Smooth muscle cell (in vitro differentiated cells): ENCODE measurements at regions not wholly inside any gene's neighbourhood (a gene's known extent, or its start where the extent isn't known, plus 50 kb on each side); places are given as distances from the start of the nearest gene placed in this dataset.

Experiments
- DNase-seq: peaks from one replicate; lab custom pipeline; 2025; ENCODE audit not compliant: unreplicated experiment; lab: John Stamatoyannopoulos, UW
- H2AFZ ChIP-seq: fragments of 200-600 bp; sonication (generic); 2 replicates; pipeline ENCODE4 v1.6.0; 2016; ENCODE audit warnings: antibody characterized with exemption, low read depth, mild to moderate bottlenecking
- H3F3A ChIP-seq: fragments of 200-600 bp; sonication (generic); 2 replicates; pipeline ENCODE4 v1.6.0; 2017; ENCODE audit warnings: antibody characterized with exemption, low read depth
- H3K27ac ChIP-seq: fragments of 200-600 bp; sonication (generic); 2 replicates; pipeline ENCODE4 v1.5.1; 2016; ENCODE audit warnings: low read depth, mild to moderate bottlenecking
- H3K27me3 ChIP-seq: fragments of 200-600 bp; sonication (generic); 2 replicates; pipeline ENCODE4 v1.6.1; 2016; ENCODE audit warnings: low read depth, mild to moderate bottlenecking
- H3K36me3 ChIP-seq: fragments of 200-600 bp; sonication (generic); 2 replicates; pipeline ENCODE4 v1.5.1; 2016; ENCODE audit warnings: low read depth
- H3K4me1 ChIP-seq: fragments of 200-600 bp; sonication (generic); 2 replicates; pipeline ENCODE4 v1.5.1; 2016; ENCODE audit warnings: low read depth
- H3K4me2 ChIP-seq: fragments of 200-600 bp; sonication (generic); 2 replicates; pipeline ENCODE4 v1.6.0; 2016; ENCODE audit warnings: mild to moderate bottlenecking
- H3K4me3 ChIP-seq: fragments of 200-600 bp; sonication (generic); 2 replicates; pipeline ENCODE4 v1.5.1; 2016; ENCODE audit warnings: mild to moderate bottlenecking
- H3K79me2 ChIP-seq: fragments of 200-600 bp; sonication (generic); 2 replicates; pipeline ENCODE4 v1.6.0; 2016; ENCODE audit warnings: low read depth, mild to moderate bottlenecking
- H3K9ac ChIP-seq: fragments of 200-600 bp; sonication (generic); 2 replicates; pipeline ENCODE4 v1.6.0; 2016; ENCODE audit warnings: low read depth
- H3K9me3 ChIP-seq: fragments of 200-600 bp; sonication (generic); replicated peaks from 2 replicates; pipeline ENCODE4 v1.5.1; 2016; ENCODE audit warnings: low read depth
- H4K20me1 ChIP-seq: fragments of 200-600 bp; sonication (generic); 2 replicates; pipeline ENCODE4 v1.6.0; 2016; ENCODE audit warnings: low read depth
- CTCF ChIP-seq: fragments of 200-600 bp; sonication (generic); IDR thresholded peaks from 2 replicates; pipeline ENCODE4 v1.5.1; 2017; ENCODE audit warnings: borderline replicate concordance, mild to moderate bottlenecking, antibody characterized with exemption; ENCODE audit not compliant: insufficient read depth, poor library complexity, severe bottlenecking
- WGBS: methylation state at CpG from one replicate; pipeline ENCODE4 v1.1.7; 2016; ENCODE audit warnings: low lambda C conversion rate; 5-methylcytosine and 5-hydroxymethylcytosine counted together

GRCh38 chr11:115005663-115006062 is 327.3 kb downstream of the NXPE2 start:
- no peaks in the 10 kb centered on the region for H3K4me1 ChIP-seq
- H3K27ac ChIP-seq, result no peak overlapping the region
- H2AFZ ChIP-seq, result no peak overlapping the region
- no peaks in the 10 kb centered on the region for H3K36me3 ChIP-seq
- H4K20me1 ChIP-seq, result no peaks in the 10 kb centered on the region
- H3K9ac ChIP-seq, result no peak overlapping the region
- no peaks in the 10 kb centered on the region for H3F3A ChIP-seq
- no peak for DNase-seq
- WGBS, result 93% methylated on average over 2 of the region's 2 CpGs
- no peak overlapping the region for H3K4me3 ChIP-seq
- H3K9me3 ChIP-seq, result no peaks in the 10 kb centered on the region
- H3K4me2 ChIP-seq, result no peak overlapping the region
- TF ChIP-seq CTCF, result no peak
- H3K27me3 ChIP-seq, result peaks cover 4% of the 10 kb centered on the region
- no peaks in the 10 kb centered on the region for H3K79me2 ChIP-seq

GRCh38 chr11:115007851-115008250 is 329.5 kb downstream of the NXPE2 start:
- Histone ChIP-seq H3K79me2 (no peaks in the 10 kb centered on the region), H3F3A (no peaks in the 10 kb centered on the region), H2AFZ (no peak overlapping the region), H3K4me3 (no peak overlapping the region), H3K9ac (no peak overlapping the region), H3K4me1 (no peaks in the 10 kb centered on the region), H3K36me3 (no peaks in the 10 kb centered on the region), H3K4me2 (no peak overlapping the region), H3K27me3 (no peaks in the 10 kb centered on the region), H3K9me3 (no peaks in the 10 kb centered on the region), H4K20me1 (no peaks in the 10 kb centered on the region), H3K27ac (no peak overlapping the region)
- no peak for TF ChIP-seq CTCF
- 94% methylated on average over 2 of the region's 2 CpGs for WGBS
- DNase-seq, result no peak

- Histone ChIP-seq H3K9ac (no peak overlapping the region), H2AFZ (no peak overlapping the region), H3K4me1 (no peaks in the 10 kb centered on the region), H3K27ac (no peak overlapping the region), H3K79me2 (no peaks in the 10 kb centered on the region), H3K4me3 (no peak overlapping the region), H3K4me2 (no peak overlapping the region), H3K27me3 (no peaks in the 10 kb centered on the region), H3F3A (no peaks in the 10 kb centered on the region), H3K36me3 (no peaks in the 10 kb centered on the region), H3K9me3 (no peaks in the 10 kb centered on the region), H4K20me1 (no peaks in the 10 kb centered on the region)
- 68% methylated on average over 6 of the region's 6 CpGs for WGBS
- no peak for TF ChIP-seq CTCF
- no peak for DNase-seq
Measured at GRCh38 chr11:115008799-115009198, 330.5 kb downstream of the NXPE2 start.

GRCh38 chr11:115017529-115017928 is 339.2 kb downstream of the NXPE2 start:
- peaks cover 4% of the 10 kb centered on the region for H3K9me3 ChIP-seq
- H2AFZ ChIP-seq, result no peak overlapping the region
- no peak overlapping the region for H3K27ac ChIP-seq
- H3K36me3 ChIP-seq, result no peaks in the 10 kb centered on the region
- no peak for TF ChIP-seq CTCF
- no peaks in the 10 kb centered on the region for H3K79me2 ChIP-seq
- no peak for DNase-seq
- no peaks in the 10 kb centered on the region for H3F3A ChIP-seq
- no peaks in the 10 kb centered on the region for H3K4me1 ChIP-seq
- no peak overlapping the region for H3K4me3 ChIP-seq
- no peaks in the 10 kb centered on the region for H4K20me1 ChIP-seq
- H3K27me3 ChIP-seq, result no peaks in the 10 kb centered on the region
- H3K9ac ChIP-seq, result no peak overlapping the region
- H3K4me2 ChIP-seq, result no peak overlapping the region
